GM21515 (cell line): ENCODE measurements at regions not wholly inside any gene's neighbourhood (a gene's known extent, or its start where the extent isn't known, plus 50 kb on each side); places are given as distances from the start of the nearest gene placed in this dataset.
"Not testable (repeated sequence)": the region's sequence is repeated elsewhere in the genome, so short reads cannot be mapped to it uniquely, and the experiment has no call there.

ENCODE experiments used
- ATAC-seq: cut with Tn5 transposase; IDR thresholded peaks from one replicate; pipeline ENCODE4 v1.9.1; 2021; ENCODE audit not compliant: unreplicated experiment

- no peak for ATAC-seq
Measured at GRCh38 chr1:94675373-94675772, 133.8 kb upstream of the F3 start.

- ATAC-seq, result no peak
Measured at GRCh38 chr1:94674876-94675275, 133.3 kb upstream of the F3 start.

- no peak for ATAC-seq
Measured at GRCh38 chr1:94672934-94673333, 131.4 kb upstream of the F3 start.

GRCh38 chr1:94672001-94672400 is 130.4 kb upstream of the F3 start:
- no peak for ATAC-seq

GRCh38 chr1:94670273-94670672 is 128.7 kb upstream of the F3 start:
- ATAC-seq, result no peak

- no peak for ATAC-seq
Measured at GRCh38 chr1:94669198-94669597, 127.6 kb upstream of the F3 start.

- ATAC-seq, result no peak
Measured at GRCh38 chr1:94668528-94668927, 127.0 kb upstream of the F3 start.

- no peak for ATAC-seq
Measured at GRCh38 chr1:94667818-94668217, 126.3 kb upstream of the F3 start.

- no peak for ATAC-seq
Measured at GRCh38 chr1:94666797-94667196, 125.2 kb upstream of the F3 start.

GRCh38 chr1:94661431-94661932 is 119.9 kb upstream of the F3 start:
- no peak for ATAC-seq

GRCh38 chr1:94660994-94661393 is 119.4 kb upstream of the F3 start:
- no peak for ATAC-seq

GRCh38 chr1:94660258-94660657 is 118.7 kb upstream of the F3 start:
- ATAC-seq, result no peak

- not testable (repeated sequence) for ATAC-seq
Measured at GRCh38 chr1:94659202-94659601, 117.6 kb upstream of the F3 start.

- ATAC-seq, result no peak
Measured at GRCh38 chr1:94658221-94658620, 116.7 kb upstream of the F3 start.

GRCh38 chr1:94657776-94658175 is 116.2 kb upstream of the F3 start:
- not testable (repeated sequence) for ATAC-seq

GRCh38 chr1:94656967-94657366 is 115.4 kb upstream of the F3 start:
- no peak for ATAC-seq

GRCh38 chr1:94654919-94655318 is 113.4 kb upstream of the F3 start:
- ATAC-seq, result no peak

- no peak for ATAC-seq
Measured at GRCh38 chr1:94654459-94654858, 112.9 kb upstream of the F3 start.

- ATAC-seq, result no peak
Measured at GRCh38 chr1:94654031-94654430, 112.5 kb upstream of the F3 start.

- no peak for ATAC-seq
Measured at GRCh38 chr1:94653454-94653853, 111.9 kb upstream of the F3 start.

GRCh38 chr1:94651076-94651475 is 109.5 kb upstream of the F3 start:
- ATAC-seq, result no peak

- no peak for ATAC-seq
Measured at GRCh38 chr1:94650301-94650700, 108.7 kb upstream of the F3 start.

GRCh38 chr1:94648225-94649007 is 106.9 kb upstream of the F3 start:
- no peak for ATAC-seq
